HG02759 (cell line): ENCODE measurements at regions not wholly inside any gene's neighbourhood (a gene's known extent, or its start where the extent isn't known, plus 50 kb on each side); places are given as distances from the start of the nearest gene placed in this dataset.
"Not testable (repeated sequence)": the region's sequence is repeated elsewhere in the genome, so short reads cannot be mapped to it uniquely, and the experiment has no call there.

Source experiments
- ATAC-seq: cut with Tn5 transposase; IDR thresholded peaks from one replicate; pipeline ENCODE4 v1.9.1; 2021; ENCODE audit warnings: mild to moderate bottlenecking, moderate library complexity; ENCODE audit not compliant: unreplicated experiment

GRCh38 chr10:117856426-117856825 is 190.3 kb downstream of the RAB11FIP2 start:
- ATAC-seq: not testable (repeated sequence)

DNA sequence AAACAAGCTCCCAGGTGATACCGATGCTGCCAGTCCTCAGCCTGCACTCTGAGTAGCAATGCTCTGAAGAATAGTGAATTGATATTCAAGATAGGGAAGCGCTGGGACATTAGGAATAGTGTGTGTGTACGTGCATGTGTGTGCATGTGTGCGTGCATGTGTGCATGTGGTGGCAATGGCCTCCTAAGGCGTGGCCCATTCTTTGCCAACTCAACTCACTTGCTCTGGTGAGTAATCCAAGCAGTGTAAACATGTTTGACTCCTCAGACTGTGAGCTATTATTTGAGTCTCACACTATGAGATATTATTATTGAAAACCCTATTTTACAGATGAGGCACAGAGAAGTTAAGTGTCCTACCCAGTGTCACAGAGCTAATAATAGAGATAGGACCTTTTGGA is 186.6 kb downstream of the RAB11FIP2 start:
- no peak for ATAC-seq

DNA sequence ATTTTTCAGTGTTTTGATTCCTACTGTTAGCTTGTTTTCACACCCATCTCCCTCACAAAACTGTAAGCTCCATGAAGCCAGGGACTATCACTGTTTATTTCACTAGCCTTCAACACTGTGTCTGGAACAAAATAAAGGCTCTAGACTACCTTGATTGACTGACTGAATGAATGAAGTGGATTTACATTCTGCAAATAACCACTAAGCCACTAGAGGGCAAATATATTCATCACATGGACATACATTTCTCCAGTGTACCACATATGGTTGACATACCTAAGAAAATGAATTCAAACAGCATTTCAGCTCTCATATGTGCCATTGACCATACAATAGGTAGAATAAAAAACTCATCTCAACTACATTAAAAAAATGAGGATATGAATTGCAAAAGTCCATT is 185.9 kb downstream of the RAB11FIP2 start:
- ATAC-seq: no peak

DNA sequence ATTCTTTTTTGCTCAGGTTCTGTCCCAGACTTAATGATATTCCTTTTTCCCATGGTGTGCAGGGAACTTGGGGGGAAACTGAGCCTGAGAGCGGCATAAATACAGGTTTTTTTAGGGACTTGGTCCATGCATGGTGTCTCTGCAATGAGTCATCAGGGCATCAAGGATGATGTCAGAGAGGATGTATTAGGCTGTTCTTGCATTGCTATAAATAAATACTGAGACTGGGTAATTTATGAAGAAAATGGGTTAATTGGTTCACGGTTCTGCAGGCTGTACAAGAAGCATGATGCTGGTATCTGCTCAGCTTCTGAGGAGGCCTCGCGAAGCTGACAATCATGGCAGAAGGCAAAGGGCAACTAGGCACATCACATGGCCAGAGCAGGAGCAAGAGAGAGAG is 185.4 kb downstream of the RAB11FIP2 start:
- ATAC-seq: no peak

- ATAC-seq: no peak
Measured at GRCh38 chr10:117863771-117864170, 183.0 kb downstream of the RAB11FIP2 start.

- ATAC-seq: no peak
Measured at GRCh38 chr10:117865945-117866344, 180.8 kb downstream of the RAB11FIP2 start.

GRCh38 chr10:117868151-117868550 is 178.6 kb downstream of the RAB11FIP2 start:
- ATAC-seq: no peak

DNA sequence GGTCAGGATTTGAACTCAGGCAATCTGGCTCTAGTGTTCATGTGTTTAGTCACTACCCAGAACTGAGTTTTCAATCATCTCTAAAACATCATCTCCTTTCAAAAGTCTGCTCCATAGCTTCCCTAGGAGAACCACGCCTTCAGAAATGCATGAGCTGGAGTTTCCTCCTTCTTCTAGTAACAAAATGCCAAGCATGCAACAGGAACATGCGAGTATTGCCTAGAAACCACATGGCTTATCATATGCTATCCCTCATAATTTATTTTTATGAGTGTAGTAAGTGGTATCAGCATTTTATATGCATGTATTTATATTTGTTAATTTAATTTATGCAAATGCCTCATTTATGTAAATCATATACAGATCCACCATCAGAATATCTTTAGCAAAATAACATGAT is 170.9 kb downstream of the RAB11FIP2 start:
- no peak for ATAC-seq

GRCh38 chr10:117876210-117876609 is 170.5 kb downstream of the RAB11FIP2 start:
- no peak for ATAC-seq

- ATAC-seq: no peak
Measured at GRCh38 chr10:117878626-117879025, 168.1 kb downstream of the RAB11FIP2 start.

DNA sequence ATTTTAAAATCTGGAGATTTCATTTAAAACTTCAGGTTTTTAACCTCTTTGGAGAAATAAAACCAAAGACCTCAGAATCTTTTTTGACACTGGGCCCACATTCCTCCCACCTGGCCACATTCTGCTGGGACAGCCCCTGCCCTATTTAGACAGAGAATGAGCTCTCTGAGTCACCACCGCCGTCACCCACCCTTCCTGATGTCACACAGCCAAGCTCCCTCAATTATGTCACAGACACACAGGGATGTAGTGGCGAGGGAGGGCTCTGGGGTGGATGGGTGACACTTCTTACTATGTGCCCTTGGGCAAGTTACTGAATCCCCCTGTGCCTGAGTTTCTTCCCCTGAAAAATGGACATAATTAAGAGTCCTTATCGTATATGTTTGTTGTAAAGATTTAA is 162.6 kb downstream of the RAB11FIP2 start:
- no peak for ATAC-seq

DNA sequence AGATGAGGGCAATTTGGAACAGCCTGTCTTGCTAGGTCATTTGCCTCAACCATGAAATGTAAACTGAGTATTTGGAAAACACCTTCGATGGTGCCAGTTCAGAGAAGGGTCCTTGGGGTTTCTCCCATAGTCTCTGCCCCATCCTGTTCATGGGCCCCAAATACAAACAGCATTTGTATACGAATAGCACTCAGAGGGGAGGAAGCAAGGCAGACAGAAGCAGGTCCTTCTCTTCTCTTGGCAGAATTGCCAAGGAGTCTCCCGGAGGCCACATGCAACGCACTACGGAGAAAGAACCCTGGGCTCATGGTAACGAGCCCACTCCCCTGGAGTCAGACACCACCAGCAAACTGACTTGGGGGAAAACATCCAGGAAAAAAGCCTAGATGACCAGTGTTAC is 162.1 kb downstream of the RAB11FIP2 start:
- ATAC-seq: no peak

DNA sequence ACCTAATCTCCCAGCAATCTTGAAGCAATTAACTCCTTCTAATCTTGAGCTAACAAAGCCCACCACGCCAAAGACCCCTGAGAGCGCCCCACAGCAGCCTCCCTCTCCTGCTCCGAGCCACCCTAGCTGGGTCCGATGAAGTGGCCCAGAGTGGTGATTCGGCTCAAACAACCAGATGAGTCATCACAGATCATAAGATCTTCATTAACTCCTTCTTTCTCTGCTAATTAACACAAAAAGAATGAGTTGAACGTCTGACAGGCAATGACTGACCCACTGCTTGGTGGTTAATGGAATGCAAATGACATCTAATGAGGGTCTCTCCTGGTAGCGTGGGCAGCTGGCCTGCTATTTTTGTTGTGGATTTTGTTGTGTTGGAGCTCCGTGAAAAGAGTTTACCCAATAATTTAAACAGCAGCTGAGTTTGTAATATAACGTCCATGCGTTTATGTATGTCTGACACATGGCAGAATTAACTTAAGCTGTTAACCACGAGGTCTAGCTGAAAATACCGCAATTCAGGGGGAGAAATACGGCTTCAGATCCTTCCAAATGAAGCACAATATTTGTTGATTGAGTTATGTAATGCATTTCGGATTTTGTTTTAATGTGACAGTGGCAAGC is 161.4 kb downstream of the RAB11FIP2 start:
- ATAC-seq: no peak

DNA sequence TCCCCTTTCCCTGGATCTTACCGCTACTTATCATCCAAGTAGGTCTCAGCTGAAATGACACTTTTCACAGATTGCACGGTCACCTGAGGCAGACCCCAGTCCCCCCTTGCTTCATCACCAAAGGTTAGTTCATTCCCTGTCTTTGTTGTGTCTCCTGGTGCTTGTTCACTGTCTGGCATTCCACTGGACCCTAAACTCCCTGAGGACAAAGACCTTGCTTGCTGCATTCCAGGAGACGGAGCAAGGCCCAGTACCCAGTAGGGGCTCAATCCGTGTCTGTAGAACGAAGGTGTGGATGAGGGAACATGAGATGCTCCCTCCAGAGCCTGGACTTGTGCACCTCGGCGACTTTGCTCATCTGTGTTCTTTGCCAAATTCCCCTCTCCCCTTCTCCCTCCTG is 160.0 kb downstream of the RAB11FIP2 start:
- no peak for ATAC-seq

DNA sequence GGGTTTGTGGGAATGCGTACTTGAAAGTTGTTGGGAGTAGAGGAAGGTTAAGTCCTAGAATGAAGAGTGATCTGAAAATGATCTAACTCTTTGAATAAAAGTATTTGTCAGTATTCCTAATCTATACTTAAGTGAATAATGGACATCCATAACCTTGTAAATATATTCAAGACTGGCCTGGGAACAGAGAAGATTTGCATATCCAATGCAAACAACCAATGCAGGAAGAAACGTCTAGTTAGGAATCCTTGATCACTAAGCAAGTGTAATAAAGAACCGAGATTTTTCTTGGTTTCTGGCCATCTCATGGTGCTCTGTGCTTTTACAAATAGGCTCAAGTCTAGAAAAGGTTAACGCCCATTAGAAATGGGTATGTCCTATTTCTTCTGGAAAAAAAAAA is 157.1 kb downstream of the RAB11FIP2 start:
- no peak for ATAC-seq

GRCh38 chr10:117892681-117893220 is 154.0 kb downstream of the RAB11FIP2 start:
- ATAC-seq: no peak

- ATAC-seq: no peak
Measured at GRCh38 chr10:117894339-117894738, 152.4 kb downstream of the RAB11FIP2 start.

GRCh38 chr10:117896517-117896916 is 150.2 kb downstream of the RAB11FIP2 start:
- no peak for ATAC-seq

DNA sequence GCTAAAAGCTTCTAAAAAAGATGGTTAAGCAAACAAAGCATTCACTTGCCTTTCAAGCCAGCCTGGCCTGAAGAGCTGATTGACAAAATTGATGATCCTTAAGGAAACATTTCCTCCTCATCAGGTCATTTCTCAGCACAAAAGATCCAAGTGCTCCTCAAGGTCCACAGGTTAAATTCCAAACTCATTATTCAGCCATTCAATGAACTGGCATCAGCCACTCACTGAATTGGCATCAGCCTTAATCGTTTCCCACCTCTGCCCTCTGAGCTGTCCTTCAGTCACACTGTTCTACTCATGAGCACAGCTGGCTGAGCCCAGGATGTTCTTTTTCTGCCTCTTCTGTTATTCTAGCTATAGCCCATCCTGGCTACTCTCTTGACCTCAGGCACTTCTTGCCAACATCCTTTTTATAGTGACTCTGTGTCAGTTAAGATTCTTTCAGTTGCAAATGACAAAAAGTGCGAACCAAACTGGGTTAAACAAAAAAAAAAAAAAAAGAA is 147.5 kb downstream of the RAB11FIP2 start:
- no peak for ATAC-seq

DNA sequence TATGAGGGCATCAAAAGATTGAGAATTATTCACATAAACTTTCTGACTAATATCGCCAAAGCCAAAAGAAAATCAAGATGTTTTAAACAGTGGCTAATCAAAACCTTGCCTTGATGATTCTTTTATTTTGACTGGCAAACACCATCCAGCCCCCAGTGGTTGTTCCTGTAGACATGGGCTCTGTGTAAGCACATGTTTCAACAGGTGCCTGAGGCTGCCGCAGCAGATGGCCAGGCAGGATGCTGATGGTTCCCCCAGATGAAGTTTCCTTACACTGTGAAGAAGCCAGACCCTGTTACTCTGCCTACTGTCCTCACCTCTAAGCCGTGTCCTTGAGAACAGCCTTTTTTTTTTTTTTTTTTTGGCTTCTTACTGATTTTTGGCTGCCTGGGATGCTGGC is 146.5 kb downstream of the RAB11FIP2 start:
- no peak for ATAC-seq

DNA sequence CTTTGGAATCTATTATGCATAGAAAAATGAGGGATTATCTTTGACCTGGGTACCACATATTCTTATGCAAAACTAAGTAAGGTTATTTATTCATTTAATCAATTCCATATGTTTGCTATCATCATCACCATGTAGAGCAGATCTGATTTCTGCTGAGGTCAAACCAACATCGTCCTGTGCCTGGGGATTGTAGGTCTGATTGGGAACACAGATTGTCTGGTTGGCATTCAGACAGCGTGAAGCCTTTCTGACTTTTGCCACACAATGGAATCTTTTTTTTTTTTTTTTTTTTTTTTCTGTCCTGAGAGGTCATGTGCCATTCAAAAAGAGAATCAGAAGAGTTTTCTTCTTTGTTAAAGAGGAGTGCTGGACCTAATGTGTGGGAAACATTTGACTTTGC is 142.9 kb downstream of the RAB11FIP2 start:
- no peak for ATAC-seq

GRCh38 chr10:117905404-117905803 is 141.3 kb downstream of the RAB11FIP2 start:
- no peak for ATAC-seq

DNA sequence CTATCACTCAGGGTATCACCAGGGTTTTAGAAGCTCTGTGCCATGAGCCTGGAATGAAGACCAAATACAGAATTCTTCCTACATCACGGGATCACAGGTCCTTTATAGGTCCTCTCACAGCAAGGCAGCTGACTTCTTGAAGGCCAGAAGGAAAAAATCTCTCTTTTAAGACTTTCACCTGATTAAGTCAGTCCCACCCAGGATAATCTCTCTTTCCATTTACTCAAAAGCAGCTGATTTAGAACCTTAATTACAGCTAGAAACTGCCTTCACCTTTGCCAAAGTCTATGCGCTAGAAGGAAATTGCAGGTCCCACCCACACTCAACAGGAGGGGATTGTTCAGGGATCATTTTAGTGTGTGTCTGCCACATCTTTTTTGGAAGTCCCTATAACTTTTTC is 135.1 kb downstream of the RAB11FIP2 start:
- ATAC-seq: no peak
